HG02588 (cell line): ENCODE measurements at regions not wholly inside any gene's neighbourhood (a gene's known extent, or its start where the extent isn't known, plus 50 kb on each side); places are given as distances from the start of the nearest gene placed in this dataset.

Source experiments
- ATAC-seq: cut with Tn5 transposase; IDR thresholded peaks from one replicate; pipeline ENCODE4 v1.9.1; 2021; ENCODE audit warnings: mild to moderate bottlenecking, moderate library complexity; ENCODE audit not compliant: unreplicated experiment

DNA sequence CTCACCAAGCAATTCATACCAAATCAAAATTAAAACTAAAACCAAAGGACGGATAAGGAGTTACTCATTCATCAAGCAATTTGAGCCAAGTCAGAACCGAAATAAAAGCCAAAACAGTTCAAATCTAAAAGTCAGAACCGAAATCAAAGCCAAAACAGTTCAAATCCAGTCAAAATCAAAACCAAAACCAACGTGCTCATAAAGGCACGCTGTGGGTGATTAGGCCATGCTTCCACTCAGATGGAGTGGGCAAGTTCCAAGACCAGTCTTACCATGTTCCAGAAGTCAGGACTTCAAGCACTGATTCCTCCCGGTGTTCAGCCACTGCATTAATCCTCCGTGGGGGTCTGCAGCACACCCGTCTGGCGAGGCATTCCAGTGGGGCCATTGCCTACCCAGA lies 409.3 kb downstream of the TGFB2 start:
- ATAC-seq = no peak

DNA sequence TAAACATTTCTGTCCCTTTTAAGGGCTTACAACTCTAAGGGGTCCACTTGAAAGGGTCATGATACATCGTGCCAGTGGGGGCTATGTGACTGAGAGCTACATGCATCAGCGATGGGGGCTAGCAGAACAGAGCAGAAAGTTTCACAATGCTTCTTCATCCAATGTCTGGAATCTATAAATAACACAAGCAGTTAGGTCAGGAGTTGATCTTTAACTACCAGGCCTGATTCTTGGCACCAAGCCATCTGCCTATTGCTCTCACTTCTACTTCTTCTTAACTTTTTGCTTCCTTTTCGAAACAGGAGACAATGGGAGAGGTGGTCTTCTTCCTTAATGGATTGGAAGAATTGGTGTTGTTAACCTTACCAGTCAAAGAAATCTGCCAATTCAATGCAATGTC lies 410.0 kb downstream of the TGFB2 start:
- ATAC-seq = no peak

GRCh38 chr1:218759795-218760194 lies 413.9 kb upstream of the LYPLAL1 start:
- no peak for ATAC-seq

DNA sequence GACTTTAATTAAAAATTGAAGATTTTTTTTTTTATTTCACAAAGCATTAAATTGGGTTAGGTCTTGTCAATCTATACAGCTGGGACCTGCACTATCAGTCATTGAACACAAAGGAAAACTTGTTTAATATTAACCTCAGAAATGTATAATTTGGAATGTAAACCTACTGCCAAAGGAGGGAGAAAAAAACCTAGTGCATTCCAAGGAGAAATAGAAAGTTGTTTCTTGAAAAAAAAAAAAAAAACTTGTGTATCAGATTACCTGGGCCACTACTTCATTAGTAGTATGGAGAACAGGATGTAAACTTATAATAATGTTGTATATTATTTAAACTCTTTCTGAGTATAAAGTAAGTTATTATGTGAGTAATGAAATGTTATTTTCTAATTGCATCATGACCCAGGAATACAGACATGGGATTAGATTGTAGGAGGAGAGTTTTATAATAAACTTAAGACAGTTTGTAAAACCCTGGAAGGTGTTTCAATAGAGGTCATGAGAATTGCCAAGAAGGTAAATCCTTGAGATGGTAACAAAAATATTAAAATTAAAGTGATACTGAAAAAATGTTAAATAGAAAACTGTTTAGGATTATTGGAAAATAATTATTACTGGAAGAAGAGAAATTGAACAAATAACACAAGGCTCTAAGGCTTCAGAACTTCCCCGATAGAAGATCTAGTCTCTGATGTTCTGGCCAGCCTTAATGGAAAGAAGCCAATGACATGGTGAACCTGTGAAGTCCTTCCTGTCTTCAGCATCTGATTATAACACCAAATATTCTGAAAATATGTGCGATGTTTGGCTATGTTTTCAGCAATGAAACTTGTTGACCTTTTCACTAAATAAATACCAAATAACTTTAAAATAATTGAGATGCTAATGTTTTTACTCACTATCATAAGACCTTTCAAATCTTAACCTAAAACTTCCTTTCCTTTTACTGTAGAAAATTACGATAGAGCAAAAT lies 412.8 kb upstream of the LYPLAL1 start:
- no peak for ATAC-seq

DNA sequence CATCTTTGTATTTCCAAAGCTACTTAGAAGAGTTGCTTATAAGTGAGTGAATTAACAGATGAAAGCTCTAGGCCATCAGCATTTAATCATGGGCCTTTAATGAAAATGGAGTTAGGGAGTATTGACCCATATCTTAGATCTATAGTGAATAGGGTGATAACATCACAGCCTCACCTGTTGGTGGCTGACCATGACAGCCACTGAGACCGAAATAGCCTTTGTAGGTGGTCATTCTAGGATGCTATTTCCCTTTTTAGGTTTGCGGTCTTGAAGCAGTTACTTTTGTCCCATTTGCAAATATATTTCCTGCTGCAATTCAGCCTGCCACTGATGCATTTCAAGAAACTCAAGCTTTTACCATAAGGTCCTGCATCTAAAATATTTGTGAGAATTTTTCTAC lies 410.1 kb upstream of the LYPLAL1 start:
- ATAC-seq = peak; percentile 73

DNA sequence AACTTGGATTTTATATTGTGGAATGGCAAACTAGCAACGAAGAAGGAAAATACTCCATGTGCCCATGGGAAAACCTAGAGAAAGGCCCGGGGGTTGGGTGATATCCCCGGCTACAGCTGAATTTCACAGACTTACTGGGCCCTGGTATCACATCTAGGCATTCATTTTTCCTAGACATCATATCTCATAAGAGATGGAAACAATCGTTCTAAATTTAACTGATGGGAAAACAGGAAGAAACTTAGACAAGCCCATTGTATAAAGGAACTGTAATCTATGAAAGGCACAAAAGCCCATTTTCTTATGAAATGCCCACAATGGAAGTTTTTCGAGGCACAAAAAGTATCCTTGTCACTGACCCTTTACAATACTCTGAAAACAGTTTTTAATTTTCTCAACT lies 407.9 kb upstream of the LYPLAL1 start:
- no peak for ATAC-seq

DNA sequence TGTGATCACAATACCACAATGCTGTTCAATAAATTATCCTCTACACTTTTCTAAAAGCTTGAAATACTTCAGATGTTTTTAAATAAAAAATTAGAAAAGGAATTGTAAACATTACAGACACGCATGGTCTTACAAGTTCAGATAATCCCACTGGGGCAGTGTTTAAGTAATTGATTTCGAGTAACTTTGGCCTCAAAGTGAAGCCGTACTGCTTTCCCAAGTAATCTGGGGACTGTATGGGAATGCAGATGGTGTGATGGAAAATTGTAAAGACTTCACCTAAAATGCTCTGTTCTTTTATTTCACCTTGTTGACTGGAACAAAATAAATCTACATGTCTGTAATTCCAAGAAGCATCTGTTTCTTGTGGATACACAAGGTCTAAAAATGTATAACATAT lies 401.7 kb upstream of the LYPLAL1 start:
- no peak for ATAC-seq

- ATAC-seq = no peak
Observed at GRCh38 chr1:218772575-218772974, 401.1 kb upstream of the LYPLAL1 start.

GRCh38 chr1:218775501-218776021 lies 398.1 kb upstream of the LYPLAL1 start:
- ATAC-seq = no peak

- no peak for ATAC-seq
Observed at GRCh38 chr1:218778257-218779126, 395.2 kb upstream of the LYPLAL1 start.

- ATAC-seq = no peak
Observed at GRCh38 chr1:218779341-218780100, 394.2 kb upstream of the LYPLAL1 start.

- ATAC-seq = no peak
Observed at GRCh38 chr1:218783131-218783530, 390.5 kb upstream of the LYPLAL1 start.

GRCh38 chr1:218783916-218784315 lies 389.8 kb upstream of the LYPLAL1 start:
- ATAC-seq = no peak

- ATAC-seq = no peak
Observed at GRCh38 chr1:218785928-218786327, 387.8 kb upstream of the LYPLAL1 start.

DNA sequence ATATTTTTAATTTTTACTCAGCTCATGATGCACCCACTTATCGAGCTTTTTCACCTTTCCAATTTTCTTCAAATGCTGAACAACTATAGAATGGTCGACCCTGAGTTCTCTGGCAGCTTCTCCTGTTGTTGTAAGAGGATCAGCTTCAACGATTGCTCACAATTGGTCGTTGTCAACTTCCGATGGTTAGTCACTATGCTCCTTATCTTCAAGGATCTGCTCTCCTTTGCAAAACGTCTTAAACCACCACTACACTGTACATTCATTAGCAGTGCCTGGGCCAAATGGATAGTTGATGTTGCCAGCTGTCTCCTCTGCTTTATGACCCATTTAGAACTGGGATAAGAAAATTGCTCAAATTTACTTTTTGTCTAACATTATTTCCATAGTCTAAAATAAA lies 385.9 kb upstream of the LYPLAL1 start:
- no peak for ATAC-seq

DNA sequence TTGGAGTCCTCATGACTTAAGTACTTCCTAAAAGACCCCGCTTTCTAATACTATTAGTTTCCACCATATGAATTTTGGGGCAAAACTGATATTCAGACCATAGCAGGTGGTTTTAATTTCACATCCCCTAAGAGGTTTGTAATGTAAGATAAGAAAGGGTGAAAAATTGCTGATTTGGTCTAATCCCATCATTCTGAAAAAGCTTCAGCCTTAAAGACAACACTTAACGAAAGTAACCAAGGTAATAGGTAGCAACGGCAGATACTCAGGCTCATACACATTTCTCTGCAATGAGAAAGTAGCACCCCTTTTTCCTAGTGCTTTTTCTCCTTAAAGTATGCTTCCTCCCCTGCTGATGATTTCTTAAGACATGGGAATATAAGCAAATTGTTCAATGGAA lies 376.9 kb upstream of the LYPLAL1 start:
- ATAC-seq = no peak

DNA sequence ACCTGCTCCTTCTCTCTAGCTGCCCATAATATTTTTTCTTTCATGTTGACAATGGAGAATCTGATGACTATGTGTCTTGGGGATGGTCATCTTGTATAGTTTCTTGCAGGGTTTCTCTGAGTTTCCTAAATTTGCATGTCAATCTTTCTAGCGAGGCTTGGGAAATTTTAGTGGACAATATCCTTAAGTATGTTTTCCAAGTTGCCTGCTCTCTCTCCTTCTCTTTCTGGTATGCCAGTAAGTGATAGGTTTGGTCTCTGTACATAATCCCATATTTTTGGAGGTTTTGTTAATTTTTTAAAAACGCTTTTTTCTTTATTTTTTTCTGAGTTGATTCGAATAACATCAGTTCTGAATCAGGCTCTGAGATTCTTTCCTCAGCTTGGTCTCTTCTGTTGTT lies 370.9 kb upstream of the LYPLAL1 start:
- no peak for ATAC-seq

DNA sequence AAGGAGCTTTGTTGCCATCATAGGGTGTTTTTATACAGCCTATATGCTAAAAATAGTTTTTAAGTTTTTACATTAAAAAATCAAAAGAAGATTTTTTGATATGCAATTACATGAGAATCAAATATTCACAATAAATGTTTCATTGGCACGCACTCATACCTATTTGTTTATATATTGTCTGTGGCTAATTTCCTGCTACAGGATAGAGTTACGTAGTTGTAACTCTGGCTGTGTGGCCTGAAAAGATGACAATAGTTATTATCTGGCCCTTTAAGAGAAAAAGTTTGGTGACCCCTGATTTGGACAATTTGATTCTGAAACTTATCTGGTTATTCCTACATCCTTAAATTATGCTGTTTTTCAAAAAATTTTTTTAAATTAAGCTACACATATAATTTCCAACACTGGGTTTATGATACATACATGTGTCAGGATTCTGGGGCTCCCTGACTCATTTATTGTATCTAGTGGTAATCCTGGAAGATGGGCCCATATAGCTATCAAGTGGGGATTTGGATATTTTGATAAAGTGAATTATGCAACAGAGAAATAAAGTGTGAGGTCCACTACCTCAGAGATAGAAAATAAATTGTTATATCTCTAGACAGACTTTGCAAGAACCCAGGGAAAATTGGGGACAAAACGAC lies 370.2 kb upstream of the LYPLAL1 start:
- no peak for ATAC-seq

GRCh38 chr1:218804014-218804785 lies 369.5 kb upstream of the LYPLAL1 start:
- ATAC-seq = no peak

GRCh38 chr1:218809061-218809460 lies 364.6 kb upstream of the LYPLAL1 start:
- ATAC-seq = no peak
